T-cell (primary cell): ENCODE measurements at regions not wholly inside any gene's neighbourhood (a gene's known extent, or its start where the extent isn't known, plus 50 kb on each side); places are given as distances from the start of the nearest gene placed in this dataset.

ENCODE experiments used
- ATAC-seq, 4 experiments: fragments of 200-7000 bp in 3 of 4; fragments of 150-1000 bp in 1 of 4; cut with Tn5 transposase; replicated peaks in 1 of 4; 1 replicate in 3 of 4; 2 replicates in 1 of 4; pipeline ENCODE4 v1.10.0; 2021; ENCODE audit warnings: moderate library complexity in 3 of 4, mild to moderate bottlenecking in 2 of 4, moderate number of reproducible peaks in 1 of 4
- CTCF ChIA-PET, 2 donors: fragments of 300-600 bp; sonication (Branson Sonifier 250); formaldehyde crosslinking; loops; one replicate each; lab custom pipeline; 2022; ENCODE audit warnings: antibody characterized with exemption in 2 of 2; lab: Charles Lee
- POLR2A ChIA-PET, 2 donors: fragments of 300-600 bp; sonication (Branson Sonifier 250); formaldehyde crosslinking; loops; one replicate each; lab custom pipeline; 2022; ENCODE audit warnings: antibody characterized with exemption in 2 of 2; lab: Charles Lee
- DNase-seq, 35 experiments: peaks; one replicate each; pipeline versions ENCODE4 v3.0.0 to v3.0.0-alpha.2; 2013 to 2023
- H3K27ac ChIP-seq: one replicate; pipeline ENCODE4 v1.5.1; 2013; ENCODE audit warnings: low read length
- H3K27me3 ChIP-seq, 2 experiments: replicated peaks in 1 of 2; 1 replicate in 1 of 2; 2 replicates in 1 of 2; pipeline versions ENCODE4 v1.6.1 to v1.7.0; 2013; ENCODE audit warnings: low read length in 1 of 2, mixed read lengths in 1 of 2; ENCODE audit not compliant: control insufficient read depth in 2 of 2, insufficient read depth in 2 of 2; ENCODE audit errors: extremely low read depth in 1 of 2
- H3K36me3 ChIP-seq, 2 donors: 1 replicate in 1 of 2; 2 replicates in 1 of 2; pipeline versions ENCODE4 v1.6.1 to v1.7.0; 2013; ENCODE audit warnings: low read length in 1 of 2; ENCODE audit not compliant: control insufficient read depth in 2 of 2, insufficient read depth in 1 of 2; ENCODE audit errors: extremely low read depth in 1 of 2
- H3K4me1 ChIP-seq, 2 experiments: 1 replicate in 1 of 2; 2 replicates in 1 of 2; pipeline versions ENCODE4 v1.6.1 to v1.7.0; 2013; ENCODE audit warnings: low read length in 2 of 2, mixed read lengths in 1 of 2; ENCODE audit not compliant: insufficient read depth in 2 of 2, control insufficient read depth in 1 of 2; ENCODE audit errors: extremely low read depth in 1 of 2
- H3K4me3 ChIP-seq, 2 donors: 1 replicate in 1 of 2; 2 replicates in 1 of 2; pipeline versions ENCODE4 v1.5.1 to v1.7.0; 2013; ENCODE audit warnings: mild to moderate bottlenecking in 2 of 2, low read length in 1 of 2, moderate library complexity in 1 of 2; ENCODE audit not compliant: control insufficient read depth in 1 of 2; ENCODE audit errors: extremely low read depth in 1 of 2
- H3K9me3 ChIP-seq: 2 replicates; pipeline ENCODE4 v1.7.0; 2013
- H3K27ac Mint-ChIP-seq, 2 donors: one replicate each; pipeline ENCODE4 v1.8.0; 2020 to 2021; ENCODE audit warnings: mild to moderate bottlenecking in 2 of 2, mixed read lengths in 2 of 2
- H3K27me3 Mint-ChIP-seq, 2 donors: one replicate each; pipeline ENCODE4 v1.8.0; 2021 to 2022; ENCODE audit warnings: mixed read lengths in 2 of 2
- H3K36me3 Mint-ChIP-seq: one replicate; pipeline ENCODE4 v1.8.0; 2021; ENCODE audit warnings: mixed read lengths
- H3K4me1 Mint-ChIP-seq, 3 donors: one replicate each; pipeline ENCODE4 v1.8.0; 2020 to 2022; ENCODE audit warnings: mixed read lengths in 3 of 3, mild to moderate bottlenecking in 1 of 3
- H3K4me3 Mint-ChIP-seq, 3 donors: one replicate each; pipeline ENCODE4 v1.8.0; 2020 to 2022; ENCODE audit warnings: mild to moderate bottlenecking in 3 of 3, mixed read lengths in 3 of 3, moderate library complexity in 3 of 3
- H3K9me3 Mint-ChIP-seq, 3 donors: one replicate each; pipeline ENCODE4 v1.8.0; 2020 to 2022; ENCODE audit warnings: mixed read lengths in 3 of 3
- WGBS: methylation state at CpG from one replicate; pipeline ENCODE4 v1.1.5; 2013; ENCODE audit warnings: missing lambda C conversion rate; ENCODE audit not compliant: insufficient coverage; 5-methylcytosine and 5-hydroxymethylcytosine counted together

DNA sequence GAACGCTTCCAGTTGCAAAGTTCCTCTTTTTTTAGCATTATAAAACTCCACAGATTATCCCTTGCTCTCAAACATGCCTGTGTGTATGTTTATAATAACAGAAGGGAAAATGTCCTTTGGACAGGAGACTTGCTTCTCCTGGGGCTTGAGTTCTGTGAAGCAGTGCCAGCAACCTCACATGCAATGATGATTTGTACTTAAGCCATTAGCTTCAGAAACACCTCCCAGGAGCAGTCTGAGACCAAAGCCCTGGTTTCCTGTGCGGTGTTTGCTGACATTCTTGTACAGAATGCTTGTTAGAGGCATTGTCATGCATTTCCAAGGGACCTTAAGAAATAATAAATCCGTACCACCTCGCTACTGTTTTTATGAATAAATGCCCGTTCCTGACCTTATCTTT, 752.8 kb downstream of the CBLN4 start:
- no peak for ATAC-seq
- peaks cover 6 to 17% (median 8%) of the 10 kb centered on the region in 3 donors for H3K9me3 Mint-ChIP-seq
- H3K27me3 Mint-ChIP-seq = no peaks in the 10 kb centered on the region
- H3K4me3 ChIP-seq = no peak overlapping the region
- H3K27ac Mint-ChIP-seq = no peak overlapping the region
- no peak overlapping the region for H3K4me3 Mint-ChIP-seq
- 57% methylated on average over 1 of the region's 5 CpGs for WGBS
- no peaks in the 10 kb centered on the region for H3K27me3 ChIP-seq
- H3K36me3 ChIP-seq = no peaks in the 10 kb centered on the region
- no peak overlapping the region for H3K27ac ChIP-seq
- ChIA-PET POLR2A (no interaction called here), CTCF (no interaction called here)
- no peaks in the 10 kb centered on the region for H3K36me3 Mint-ChIP-seq
- no peaks in the 10 kb centered on the region for H3K4me1 Mint-ChIP-seq
- DNase-seq = no peak
- no peaks in the 10 kb centered on the region for H3K4me1 ChIP-seq
- H3K9me3 ChIP-seq = no peaks in the 10 kb centered on the region

DNA sequence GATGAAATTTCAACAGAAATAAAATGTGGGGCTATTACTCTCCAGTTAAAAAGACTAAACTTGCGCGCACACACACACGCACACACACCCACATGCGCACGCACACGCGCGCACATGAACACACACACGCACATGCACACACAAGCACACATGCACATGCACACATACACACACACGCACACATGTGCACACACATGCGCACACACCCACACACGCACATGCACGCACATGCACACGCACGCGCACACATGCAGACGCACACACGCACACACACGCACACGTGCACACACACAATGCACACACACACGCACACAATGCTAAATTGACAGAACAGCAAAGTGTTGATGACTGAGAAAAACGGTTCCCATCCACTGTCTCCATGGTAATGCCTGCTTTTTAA, 754.1 kb downstream of the CBLN4 start:
- POLR2A ChIA-PET = no interaction called here
- Histone ChIP-seq H3K4me3 (no peak overlapping the region), H3K9me3 (no peaks in the 10 kb centered on the region), H3K4me1 (no peaks in the 10 kb centered on the region), H3K27me3 (no peaks in the 10 kb centered on the region), H3K36me3 (no peaks in the 10 kb centered on the region), H3K27ac (no peak overlapping the region)
- H3K4me3 Mint-ChIP-seq = no peak overlapping the region
- WGBS = 100% methylated on average over 5 of the region's 22 CpGs
- H3K27me3 Mint-ChIP-seq = no peaks in the 10 kb centered on the region
- DNase-seq (no peak), ATAC-seq (no peak)
- CTCF ChIA-PET = no interaction called here
- no peaks in the 10 kb centered on the region for H3K36me3 Mint-ChIP-seq
- H3K4me1 Mint-ChIP-seq = no peaks in the 10 kb centered on the region
- H3K9me3 Mint-ChIP-seq = peaks cover 16 to 19% (median 17%) of the 10 kb centered on the region in 3 donors
- H3K27ac Mint-ChIP-seq = no peak overlapping the region

DNA sequence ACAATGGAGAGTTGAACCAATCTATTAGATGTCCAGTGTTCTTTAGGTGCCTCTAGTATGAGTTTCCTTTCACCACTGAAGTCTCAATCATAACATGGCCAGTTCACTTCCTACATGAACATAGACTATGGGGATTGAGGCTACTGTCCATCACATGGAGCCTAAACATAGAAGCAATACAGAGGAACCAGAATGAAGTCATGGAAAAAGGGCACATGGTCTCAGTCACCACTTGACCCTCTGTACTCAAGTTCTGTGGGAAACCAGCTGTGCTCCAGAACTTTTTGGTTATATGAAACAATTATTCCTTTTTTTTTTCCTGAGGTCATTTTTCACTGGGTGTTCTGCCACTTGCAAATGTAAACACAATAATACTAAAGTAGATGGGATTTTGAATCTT, 762.5 kb downstream of the CBLN4 start:
- Mint-ChIP-seq H3K36me3 (no peaks in the 10 kb centered on the region), H3K27ac (no peak overlapping the region), H3K4me3 (no peak overlapping the region), H3K4me1 (no peaks in the 10 kb centered on the region), H3K9me3 (peaks cover 5 to 29% (median 15%) of the 10 kb centered on the region in 3 donors), H3K27me3 (no peaks in the 10 kb centered on the region)
- ATAC-seq = no peak
- DNase-seq = no peak
- Histone ChIP-seq H3K9me3 (no peaks in the 10 kb centered on the region), H3K4me1 (no peaks in the 10 kb centered on the region), H3K27me3 (no peaks in the 10 kb centered on the region), H3K36me3 (no peaks in the 10 kb centered on the region), H3K27ac (no peak overlapping the region), H3K4me3 (no peak overlapping the region)
- ChIA-PET POLR2A (no interaction called here), CTCF (no interaction called here)

DNA sequence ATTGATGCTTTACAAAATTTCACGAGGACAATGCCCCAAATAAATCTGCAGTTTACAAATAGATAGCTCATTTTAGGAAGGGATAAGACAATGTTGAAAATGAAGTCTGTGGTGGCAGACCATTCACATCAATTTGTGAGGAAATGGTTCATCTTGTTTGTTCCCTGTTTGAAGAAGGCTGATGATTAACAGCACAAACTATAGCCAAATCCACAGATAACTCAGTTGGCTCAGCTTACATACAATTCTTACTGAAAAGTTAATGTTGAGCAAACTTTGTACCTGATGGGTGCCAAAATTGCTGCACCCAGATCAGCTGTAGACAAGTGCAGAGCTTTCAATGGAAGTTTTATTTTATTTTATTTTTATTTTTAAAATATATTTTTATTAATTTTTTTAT, 763.9 kb downstream of the DOK5 start:
- POLR2A ChIA-PET = no interaction called here
- Mint-ChIP-seq H3K4me3 (no peak overlapping the region), H3K9me3 (peaks cover 0 to 11% (median 9%) of the 10 kb centered on the region in 3 donors), H3K27me3 (no peaks in the 10 kb centered on the region), H3K36me3 (no peaks in the 10 kb centered on the region), H3K27ac (no peak overlapping the region), H3K4me1 (no peaks in the 10 kb centered on the region)
- no peaks in the 10 kb centered on the region for H3K36me3 ChIP-seq
- H3K27me3 ChIP-seq = no peaks in the 10 kb centered on the region
- no peaks in the 10 kb centered on the region for H3K4me1 ChIP-seq
- WGBS = no CpG with 5 or more reads among the region's 1 CpG
- no peak for ATAC-seq
- no peaks in the 10 kb centered on the region for H3K9me3 ChIP-seq
- no peak overlapping the region for H3K27ac ChIP-seq
- CTCF ChIA-PET = no interaction called here
- no peak for DNase-seq
- no peak overlapping the region for H3K4me3 ChIP-seq

DNA sequence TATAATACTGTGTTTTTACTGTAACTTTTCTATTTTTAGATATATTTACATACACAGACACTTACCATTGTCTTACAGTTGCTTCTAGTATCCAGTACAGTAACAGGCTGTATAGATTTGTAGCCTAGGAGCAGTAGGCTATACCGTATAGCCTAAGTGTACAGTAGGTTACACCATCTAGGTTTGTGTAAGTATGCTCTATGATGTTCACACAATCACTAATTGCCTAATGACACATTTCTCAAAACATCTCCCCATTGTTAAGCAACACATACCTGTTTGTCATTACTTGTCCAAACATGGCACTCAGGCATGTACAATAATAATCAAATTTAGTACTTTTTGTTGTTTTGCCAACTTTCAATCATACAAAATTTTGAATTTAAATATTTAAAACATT, 757.3 kb downstream of the DOK5 start:
- ATAC-seq (no peak), DNase-seq (no peak)
- Histone ChIP-seq H3K36me3 (no peaks in the 10 kb centered on the region), H3K27ac (no peak overlapping the region), H3K9me3 (no peaks in the 10 kb centered on the region), H3K4me1 (no peaks in the 10 kb centered on the region), H3K4me3 (no peak overlapping the region), H3K27me3 (no peaks in the 10 kb centered on the region)
- Mint-ChIP-seq H3K36me3 (no peaks in the 10 kb centered on the region), H3K4me1 (no peaks in the 10 kb centered on the region), H3K27ac (no peak overlapping the region), H3K4me3 (no peak overlapping the region), H3K9me3 (peaks cover 6 to 10% (median 10%) of the 10 kb centered on the region in 3 donors), H3K27me3 (no peaks in the 10 kb centered on the region)
- WGBS = no CpG with 5 or more reads among the region's 1 CpG
- ChIA-PET CTCF (no interaction called here), POLR2A (no interaction called here)

DNA sequence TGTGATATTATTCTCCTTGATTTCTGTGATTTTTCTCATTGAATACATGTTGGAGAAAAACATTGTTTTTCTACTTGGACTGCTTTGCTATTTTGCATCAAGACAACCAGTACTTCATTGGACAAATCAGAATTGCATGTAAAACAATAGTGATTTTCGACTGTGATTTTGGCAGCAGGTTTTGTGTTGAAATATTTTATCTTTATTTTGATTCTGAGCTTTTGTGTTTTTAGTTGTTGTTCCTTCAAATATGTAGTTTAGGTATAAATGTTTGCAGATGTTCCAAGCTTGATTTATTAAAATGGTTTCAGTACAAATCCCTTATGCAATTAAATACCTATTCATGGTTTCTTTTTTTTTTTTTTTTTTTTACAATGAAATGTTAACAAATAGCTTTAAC, 754.1 kb downstream of the DOK5 start:
- CTCF ChIA-PET = no interaction called here
- no peaks in the 10 kb centered on the region for H3K36me3 Mint-ChIP-seq

More for the DNA sequence above, 754.1 kb downstream of the DOK5 start:
- no CpG with 5 or more reads among the region's 1 CpG for WGBS
- H3K27me3 ChIP-seq = no peaks in the 10 kb centered on the region
- Mint-ChIP-seq H3K4me1 (no peaks in the 10 kb centered on the region), H3K27me3 (no peaks in the 10 kb centered on the region), H3K27ac (no peak overlapping the region), H3K9me3 (peaks cover 9 to 18% (median 10%) of the 10 kb centered on the region in 3 donors), H3K4me3 (no peak overlapping the region)
- no peak overlapping the region for H3K27ac ChIP-seq
- no peak overlapping the region for H3K4me3 ChIP-seq
- H3K36me3 ChIP-seq = no peaks in the 10 kb centered on the region
- ATAC-seq (no peak), DNase-seq (no peak)
- no peaks in the 10 kb centered on the region for H3K9me3 ChIP-seq
- no peaks in the 10 kb centered on the region for H3K4me1 ChIP-seq
- POLR2A ChIA-PET = interaction anchor here in 1 of 2 donors (0.6 kb wide), 1 partner anchor 22 kb away, joined by 3 read pairs; no protein-coding TSS in a partner anchor
